GM19468 (cell line): ENCODE measurements at regions not wholly inside any gene's neighbourhood (a gene's known extent, or its start where the extent isn't known, plus 50 kb on each side); places are given as distances from the start of the nearest gene placed in this dataset.

Source experiments
- ATAC-seq: cut with Tn5 transposase; IDR thresholded peaks from one replicate; pipeline ENCODE4 v1.9.1; 2021; ENCODE audit warnings: mild to moderate bottlenecking, moderate library complexity, moderate number of reproducible peaks; ENCODE audit not compliant: unreplicated experiment; ENCODE audit errors: extremely low read depth

- no peak for ATAC-seq
These were observed 1277.3 kb downstream of the UQCRFS1 start for GRCh38 chr19:27935669-27936068.

GRCh38 chr19:27929399-27929798 lies 1283.6 kb downstream of the UQCRFS1 start:
- no peak for ATAC-seq

- no peak for ATAC-seq
These were observed 1287.7 kb downstream of the UQCRFS1 start for GRCh38 chr19:27925202-27925601.

GRCh38 chr19:27922970-27923369 lies 1290.0 kb downstream of the UQCRFS1 start:
- ATAC-seq: no peak

- no peak for ATAC-seq
These were observed 1292.2 kb downstream of the UQCRFS1 start for GRCh38 chr19:27920774-27921173.

- ATAC-seq: no peak
These were observed 1294.1 kb downstream of the UQCRFS1 start for GRCh38 chr19:27918818-27919217.

- ATAC-seq: no peak
These were observed 1301.6 kb downstream of the UQCRFS1 start for GRCh38 chr19:27911122-27911898.

GRCh38 chr19:27909861-27910260 lies 1303.1 kb downstream of the UQCRFS1 start:
- no peak for ATAC-seq

GRCh38 chr19:27909185-27909840 lies 1303.6 kb downstream of the UQCRFS1 start:
- no peak for ATAC-seq

GRCh38 chr19:27906081-27906480 lies 1306.9 kb downstream of the UQCRFS1 start:
- ATAC-seq: no peak

GRCh38 chr19:27905074-27905473 lies 1307.9 kb downstream of the UQCRFS1 start:
- ATAC-seq: no peak

- ATAC-seq: no peak
These were observed 1311.9 kb downstream of the UQCRFS1 start for GRCh38 chr19:27901078-27901477.

GRCh38 chr19:27896091-27896490 lies 1316.9 kb downstream of the UQCRFS1 start:
- ATAC-seq: no peak

- ATAC-seq: no peak
These were observed 1317.8 kb downstream of the UQCRFS1 start for GRCh38 chr19:27894906-27895754.

- ATAC-seq: no peak
These were observed 1320.5 kb downstream of the UQCRFS1 start for GRCh38 chr19:27892500-27892899.

GRCh38 chr19:27891411-27891810 lies 1321.5 kb downstream of the UQCRFS1 start:
- no peak for ATAC-seq

- no peak for ATAC-seq
These were observed 1322.3 kb downstream of the UQCRFS1 start for GRCh38 chr19:27890696-27891095.

GRCh38 chr19:27890206-27890605 lies 1322.7 kb downstream of the UQCRFS1 start:
- ATAC-seq: no peak

- no peak for ATAC-seq
These were observed 1323.8 kb downstream of the UQCRFS1 start for GRCh38 chr19:27889156-27889555.

GRCh38 chr19:27887946-27888345 lies 1325.0 kb downstream of the UQCRFS1 start:
- no peak for ATAC-seq

- ATAC-seq: no peak
These were observed 1327.6 kb downstream of the UQCRFS1 start for GRCh38 chr19:27885359-27885758.
